Lower lobe of right lung (tissue), 2 donors: ENCODE measurements at regions not wholly inside any gene's neighbourhood (a gene's known extent, or its start where the extent isn't known, plus 50 kb on each side); places are given as distances from the start of the nearest gene placed in this dataset.

Experiments used
- ATAC-seq, 2 donors: fragments of 200-7000 bp; cut with Tn5 transposase; one replicate each; pipeline ENCODE4 v1.9.1; 2020 to 2022; ENCODE audit warnings: mild to moderate bottlenecking in 2 of 2, moderate library complexity in 2 of 2
- DNase-seq: peaks from one replicate; pipeline ENCODE4 v3.0.0-alpha.2; 2020
- H3K27ac ChIP-seq: fragments of 200-600 bp; one replicate; pipeline ENCODE4 v1.8.0; 2022
- H3K27me3 ChIP-seq: fragments of 200-600 bp; one replicate; pipeline ENCODE4 v1.8.0; 2022; ENCODE audit warnings: low read depth
- H3K36me3 ChIP-seq: fragments of 200-600 bp; one replicate; pipeline ENCODE4 v1.8.0; 2022; ENCODE audit warnings: mild to moderate bottlenecking
- H3K4me1 ChIP-seq: fragments of 200-600 bp; one replicate; pipeline ENCODE4 v1.8.0; 2022
- H3K4me3 ChIP-seq: fragments of 200-600 bp; one replicate; pipeline ENCODE4 v1.8.0; 2022; ENCODE audit warnings: mild to moderate bottlenecking
- H3K9me3 ChIP-seq: fragments of 200-600 bp; one replicate; pipeline ENCODE4 v1.8.0; 2022
- CTCF ChIP-seq: fragments of 200-600 bp; IDR thresholded peaks from one replicate; pipeline ENCODE4 v1.8.0; 2022; ENCODE audit warnings: antibody characterized with exemption, mild to moderate bottlenecking
- intact Hi-C: fragments of 100-400 bp; cut with DNase I; formaldehyde crosslinking; loops from one replicate; pipeline ENCODE4 v1.11.0; 2022
- donor health status: DM: no; HTN: yes; CAD: no; lungs with severe emphysema.

DNA sequence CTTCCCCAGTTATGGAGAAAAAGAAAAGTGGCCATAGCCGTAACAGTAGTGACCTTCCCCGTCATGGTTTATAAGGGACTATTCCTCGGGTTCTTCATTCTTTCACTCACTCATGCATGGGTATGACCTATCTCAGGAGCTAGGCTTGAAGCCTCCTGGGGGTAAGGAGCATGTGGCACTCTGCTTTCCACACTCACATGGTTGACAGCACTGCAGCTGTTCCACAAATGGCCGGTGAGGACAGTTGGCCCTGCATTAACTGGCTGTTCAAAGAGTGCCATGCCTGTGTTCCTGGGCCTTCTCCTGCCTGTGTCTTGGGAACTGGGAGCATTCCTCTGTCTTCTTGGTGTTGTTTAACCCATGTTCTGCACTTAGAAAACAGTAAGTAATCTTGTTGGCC lies 66.2 kb upstream of the PNMA1 start:
- intact Hi-C loops, result no loop called here

GRCh38 chr14:73778736-73779135 lies 64.6 kb upstream of the PNMA1 start:
- intact Hi-C loops, result no loop called here
- no peak for ATAC-seq
- Histone ChIP-seq H3K9me3 (no peaks in the 10 kb centered on the region), H3K27ac (no peak overlapping the region), H3K4me3 (no peak overlapping the region), H3K4me1 (peaks cover 81% of the 10 kb centered on the region), H3K36me3 (no peaks in the 10 kb centered on the region), H3K27me3 (no peaks in the 10 kb centered on the region)
- no peak for DNase-seq
- no peak for TF ChIP-seq CTCF

More for the DNA sequence above, 66.2 kb upstream of the PNMA1 start:
- H3K27ac ChIP-seq, result no peak overlapping the region
- TF ChIP-seq CTCF, result no peak
- H3K36me3 ChIP-seq, result no peaks in the 10 kb centered on the region
- peaks cover 81% of the 10 kb centered on the region for H3K4me1 ChIP-seq
- ATAC-seq, result no peak
- no peak for DNase-seq
- no peaks in the 10 kb centered on the region for H3K9me3 ChIP-seq
- H3K4me3 ChIP-seq, result no peak overlapping the region
- no peaks in the 10 kb centered on the region for H3K27me3 ChIP-seq

DNA sequence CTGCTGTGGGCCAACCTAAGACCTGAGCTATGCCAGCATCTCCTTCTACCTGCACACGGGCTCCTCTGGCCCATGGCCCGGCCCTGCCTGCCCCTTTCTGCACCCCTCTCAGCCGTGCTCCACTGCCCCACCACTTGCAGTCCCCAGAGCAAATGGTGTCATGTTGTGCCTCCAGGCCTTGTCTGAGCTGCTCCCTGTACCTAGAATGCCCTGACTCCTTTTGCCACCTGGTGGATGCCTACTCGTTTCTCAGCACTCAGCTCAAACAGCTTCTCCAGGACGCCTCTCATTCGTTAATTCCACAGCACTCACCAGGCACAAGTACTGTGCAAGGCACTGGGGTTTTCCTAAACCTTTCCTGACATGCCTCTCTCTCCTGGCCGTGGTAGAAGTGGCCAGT lies 63.2 kb upstream of the PNMA1 start:
- peak; percentile 19 for TF ChIP-seq CTCF
- Histone ChIP-seq H3K4me3 (no peak overlapping the region), H3K36me3 (no peaks in the 10 kb centered on the region), H3K27ac (no peak overlapping the region), H3K4me1 (peaks cover 77% of the 10 kb centered on the region), H3K27me3 (no peaks in the 10 kb centered on the region), H3K9me3 (no peaks in the 10 kb centered on the region)
- no peak for DNase-seq
- ATAC-seq, result peak; percentile 64 to 75
- intact Hi-C loops, result no loop called here

DNA sequence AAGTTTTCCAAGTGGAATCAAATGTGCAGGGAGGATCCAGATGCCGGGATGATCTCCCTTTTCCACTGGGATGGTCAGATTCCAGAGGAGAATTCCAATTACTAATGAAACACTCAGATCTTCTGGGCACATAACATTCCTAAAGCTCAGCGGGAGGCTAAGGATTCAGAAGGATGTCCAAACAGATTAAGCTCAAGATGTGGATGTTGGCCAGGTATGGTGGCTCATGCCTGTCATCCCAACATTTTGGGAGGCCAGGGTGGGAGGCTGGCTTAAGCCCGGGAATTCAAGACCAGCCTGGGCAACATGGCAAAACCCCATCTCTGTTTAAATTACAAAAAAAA lies 62.0 kb upstream of the PNMA1 start:
- ATAC-seq (no peak), DNase-seq (no peak)
- Histone ChIP-seq H3K27me3 (no peaks in the 10 kb centered on the region), H3K27ac (peak overlapping the region; percentile 9), H3K4me1 (peaks cover 84% of the 10 kb centered on the region), H3K4me3 (no peak overlapping the region), H3K9me3 (no peaks in the 10 kb centered on the region), H3K36me3 (no peaks in the 10 kb centered on the region)
- intact Hi-C loops, result no loop called here
- no peak for TF ChIP-seq CTCF

DNA sequence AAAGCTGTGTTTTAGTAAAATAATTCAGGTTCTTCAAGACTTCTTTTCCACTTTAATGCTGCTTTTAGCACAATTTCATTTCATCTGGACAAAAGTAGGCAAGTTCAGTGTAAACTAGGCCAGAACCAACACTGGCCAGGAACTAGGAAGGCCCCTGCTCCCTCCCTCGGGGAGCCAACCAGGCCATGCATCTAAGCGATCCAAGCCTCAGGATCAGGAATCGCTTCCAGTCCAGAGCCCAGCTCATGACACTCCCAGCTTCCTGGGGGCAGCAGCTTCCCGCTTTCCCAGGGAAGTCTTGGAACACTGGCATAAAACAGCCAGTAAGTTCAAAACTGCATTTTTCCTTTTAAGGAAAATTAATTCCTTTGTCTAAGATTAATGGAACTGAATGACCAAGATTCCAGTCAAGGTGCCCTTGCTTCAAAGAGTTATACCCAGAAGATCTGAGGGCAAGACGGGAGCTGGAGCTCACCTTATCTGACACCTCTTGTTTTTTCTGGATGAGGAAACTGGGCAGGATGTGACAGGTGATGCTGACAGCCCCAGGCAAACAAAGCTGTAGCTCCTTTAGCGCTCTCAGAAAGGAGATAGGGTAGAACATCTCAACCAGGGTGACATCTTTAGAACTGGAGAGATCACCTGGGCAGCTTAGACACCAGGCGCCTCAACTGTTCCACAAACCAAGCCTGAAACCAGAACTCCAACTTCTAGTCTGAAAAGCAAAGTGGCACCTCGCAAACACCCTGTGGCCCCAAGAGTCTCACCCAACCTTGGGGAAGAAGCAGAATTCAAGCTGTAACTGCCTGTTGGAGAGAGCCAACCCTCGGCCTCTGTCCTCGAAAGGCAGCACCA lies 61.4 kb upstream of the PNMA1 start:
- H3K27ac ChIP-seq, result peak overlapping the region; percentile 9
- H3K27me3 ChIP-seq, result no peaks in the 10 kb centered on the region
- H3K4me1 ChIP-seq, result peaks cover 85% of the 10 kb centered on the region
- DNase-seq (no peak), ATAC-seq (no peak)
- H3K4me3 ChIP-seq, result no peak overlapping the region
- TF ChIP-seq CTCF, result no peak
- intact Hi-C loops, result no loop called here
- no peaks in the 10 kb centered on the region for H3K36me3 ChIP-seq
- no peaks in the 10 kb centered on the region for H3K9me3 ChIP-seq
